T-helper 1 cell treated with Interleukin-12 subunit alpha and Interleukin-12 subunit beta and Interleukin-4 antibody, amounts not matched to agents 30 μg/mL and 1 μg/mL, for 36 hours (primary cell): ENCODE measurements at regions not wholly inside any gene's neighbourhood (a gene's known extent, or its start where the extent isn't known, plus 50 kb on each side); places are given as distances from the start of the nearest gene placed in this dataset.
"Not testable (repeated sequence)": the region's sequence is repeated elsewhere in the genome, so short reads cannot be mapped to it uniquely, and the experiment has no call there.

ENCODE experiments used
- H3K27ac Mint-ChIP-seq: one replicate; pipeline ENCODE4 v1.8.0; 2021; ENCODE audit warnings: mild to moderate bottlenecking, mixed read lengths
- H3K27me3 Mint-ChIP-seq: one replicate; pipeline ENCODE4 v1.8.0; 2021; ENCODE audit warnings: low read depth, mixed read lengths
- H3K36me3 Mint-ChIP-seq: one replicate; pipeline ENCODE4 v1.8.0; 2021; ENCODE audit warnings: low read depth, mixed read lengths
- H3K4me1 Mint-ChIP-seq: one replicate; pipeline ENCODE4 v1.8.0; 2021; ENCODE audit warnings: low read depth, mixed read lengths
- H3K4me3 Mint-ChIP-seq: one replicate; pipeline ENCODE4 v1.8.0; 2021; ENCODE audit warnings: mild to moderate bottlenecking, moderate library complexity, mixed read lengths
- H3K9me3 Mint-ChIP-seq: one replicate; pipeline ENCODE4 v1.8.0; 2021; ENCODE audit warnings: mixed read lengths

GRCh38 chr11:86145439-86146156 lies 76.7 kb upstream of the PICALM start:
- Mint-ChIP-seq H3K27me3 (no peaks in the 10 kb centered on the region), H3K9me3 (peaks cover 11% of the 10 kb centered on the region), H3K27ac (no peak overlapping the region)

GRCh38 chr11:86144846-86145245 lies 76.0 kb upstream of the PICALM start:
- Mint-ChIP-seq H3K9me3 (peaks cover 11% of the 10 kb centered on the region), H3K4me3 (no peak overlapping the region), H3K27ac (peak overlapping the region; percentile 68), H3K4me1 (peaks cover 54% of the 10 kb centered on the region), H3K36me3 (peaks cover 20% of the 10 kb centered on the region), H3K27me3 (no peaks in the 10 kb centered on the region)

More at GRCh38 chr11:86145439-86146156, 76.7 kb upstream of the PICALM start:
- Mint-ChIP-seq H3K4me1 (peaks cover 48% of the 10 kb centered on the region), H3K4me3 (no peak overlapping the region), H3K36me3 (peaks cover 18% of the 10 kb centered on the region)

- H3K4me1 Mint-ChIP-seq, result peaks cover 57% of the 10 kb centered on the region
- H3K27me3 Mint-ChIP-seq, H3K4me3 Mint-ChIP-seq: not testable (repeated sequence)
- H3K9me3 Mint-ChIP-seq, result peaks cover 11% of the 10 kb centered on the region
- peak overlapping the region; percentile 68 for H3K27ac Mint-ChIP-seq
- H3K36me3 Mint-ChIP-seq, result peaks cover 22% of the 10 kb centered on the region
Observed at GRCh38 chr11:86144087-86144486, 75.2 kb upstream of the PICALM start.

GRCh38 chr11:86143087-86144030 lies 74.5 kb upstream of the PICALM start:
- Mint-ChIP-seq H3K4me1 (peaks cover 64% of the 10 kb centered on the region), H3K27ac (peak overlapping the region; percentile 84), H3K4me3 (peak overlapping the region; percentile 15), H3K36me3 (peaks cover 25% of the 10 kb centered on the region), H3K27me3 (no peaks in the 10 kb centered on the region), H3K9me3 (peaks cover 11% of the 10 kb centered on the region)

GRCh38 chr11:86142170-86142569 lies 73.3 kb upstream of the PICALM start:
- Mint-ChIP-seq H3K4me1 (peaks cover 68% of the 10 kb centered on the region), H3K27me3 (no peaks in the 10 kb centered on the region), H3K9me3 (peaks cover 11% of the 10 kb centered on the region), H3K4me3 (no peak overlapping the region), H3K27ac (peak overlapping the region; percentile 82), H3K36me3 (peaks cover 25% of the 10 kb centered on the region)

GRCh38 chr11:86141727-86142126 lies 72.8 kb upstream of the PICALM start:
- Mint-ChIP-seq H3K36me3 (peaks cover 23% of the 10 kb centered on the region), H3K27me3 (no peaks in the 10 kb centered on the region), H3K4me3 (peak overlapping the region; percentile 4), H3K9me3 (peaks cover 11% of the 10 kb centered on the region), H3K27ac (peak overlapping the region; percentile 82), H3K4me1 (peaks cover 63% of the 10 kb centered on the region)

GRCh38 chr11:86140334-86140990 lies 71.6 kb upstream of the PICALM start:
- peak overlapping the region; percentile 83 for H3K27ac Mint-ChIP-seq
- H3K4me1 Mint-ChIP-seq, result peaks cover 62% of the 10 kb centered on the region
- no peak overlapping the region for H3K4me3 Mint-ChIP-seq
- H3K27me3 Mint-ChIP-seq, result no peaks in the 10 kb centered on the region
- peaks cover 11% of the 10 kb centered on the region for H3K9me3 Mint-ChIP-seq
- H3K36me3 Mint-ChIP-seq, result peaks cover 23% of the 10 kb centered on the region

GRCh38 chr11:86138958-86139357 lies 70.1 kb upstream of the PICALM start:
- Mint-ChIP-seq H3K27me3 (no peaks in the 10 kb centered on the region), H3K27ac (peak overlapping the region; percentile 83), H3K36me3 (peaks cover 20% of the 10 kb centered on the region), H3K4me3 (peak overlapping the region; percentile 51), H3K9me3 (peaks cover 11% of the 10 kb centered on the region), H3K4me1 (peaks cover 55% of the 10 kb centered on the region)

GRCh38 chr11:86136538-86136937 lies 67.7 kb upstream of the PICALM start:
- no peak overlapping the region for H3K27ac Mint-ChIP-seq
- no peaks in the 10 kb centered on the region for H3K9me3 Mint-ChIP-seq
- H3K27me3 Mint-ChIP-seq, result no peaks in the 10 kb centered on the region
- peaks cover 9% of the 10 kb centered on the region for H3K36me3 Mint-ChIP-seq
- H3K4me1 Mint-ChIP-seq, result peaks cover 36% of the 10 kb centered on the region
- H3K4me3 Mint-ChIP-seq, result no peak overlapping the region

GRCh38 chr11:86135319-86135714 lies 66.4 kb upstream of the PICALM start:
- Mint-ChIP-seq H3K9me3 (no peaks in the 10 kb centered on the region), H3K36me3 (peaks cover 6% of the 10 kb centered on the region), H3K27ac (no peak overlapping the region), H3K4me1 (peaks cover 24% of the 10 kb centered on the region), H3K4me3 (no peak overlapping the region), H3K27me3 (no peaks in the 10 kb centered on the region)

GRCh38 chr11:86134580-86135318 lies 65.9 kb upstream of the PICALM start:
- H3K4me3 Mint-ChIP-seq, result no peak overlapping the region
- H3K9me3 Mint-ChIP-seq, result no peaks in the 10 kb centered on the region
- peaks cover 5% of the 10 kb centered on the region for H3K36me3 Mint-ChIP-seq
- peaks cover 22% of the 10 kb centered on the region for H3K4me1 Mint-ChIP-seq
- H3K27me3 Mint-ChIP-seq, result no peaks in the 10 kb centered on the region
- H3K27ac Mint-ChIP-seq, result no peak overlapping the region

GRCh38 chr11:86132667-86133249 lies 63.9 kb upstream of the PICALM start:
- H3K36me3 Mint-ChIP-seq, result no peaks in the 10 kb centered on the region
- H3K4me1 Mint-ChIP-seq, result peaks cover 7% of the 10 kb centered on the region
- no peak overlapping the region for H3K27ac Mint-ChIP-seq

GRCh38 chr11:86129740-86130540 lies 61.1 kb upstream of the PICALM start:
- peaks cover 6% of the 10 kb centered on the region for H3K4me1 Mint-ChIP-seq
- peaks cover 1% of the 10 kb centered on the region for H3K36me3 Mint-ChIP-seq
- no peaks in the 10 kb centered on the region for H3K27me3 Mint-ChIP-seq
- H3K27ac Mint-ChIP-seq, result no peak overlapping the region
- no peaks in the 10 kb centered on the region for H3K9me3 Mint-ChIP-seq
- H3K4me3 Mint-ChIP-seq, result no peak overlapping the region

More at GRCh38 chr11:86132667-86133249, 63.9 kb upstream of the PICALM start:
- Mint-ChIP-seq H3K27me3 (no peaks in the 10 kb centered on the region), H3K9me3 (no peaks in the 10 kb centered on the region), H3K4me3 (no peak overlapping the region)
